ENCODE measurements at regions not wholly inside any gene's neighbourhood (a gene's known extent, or its start where the extent isn't known, plus 50 kb on each side); places are given as distances from the start of the nearest gene placed in this dataset.

DNA sequence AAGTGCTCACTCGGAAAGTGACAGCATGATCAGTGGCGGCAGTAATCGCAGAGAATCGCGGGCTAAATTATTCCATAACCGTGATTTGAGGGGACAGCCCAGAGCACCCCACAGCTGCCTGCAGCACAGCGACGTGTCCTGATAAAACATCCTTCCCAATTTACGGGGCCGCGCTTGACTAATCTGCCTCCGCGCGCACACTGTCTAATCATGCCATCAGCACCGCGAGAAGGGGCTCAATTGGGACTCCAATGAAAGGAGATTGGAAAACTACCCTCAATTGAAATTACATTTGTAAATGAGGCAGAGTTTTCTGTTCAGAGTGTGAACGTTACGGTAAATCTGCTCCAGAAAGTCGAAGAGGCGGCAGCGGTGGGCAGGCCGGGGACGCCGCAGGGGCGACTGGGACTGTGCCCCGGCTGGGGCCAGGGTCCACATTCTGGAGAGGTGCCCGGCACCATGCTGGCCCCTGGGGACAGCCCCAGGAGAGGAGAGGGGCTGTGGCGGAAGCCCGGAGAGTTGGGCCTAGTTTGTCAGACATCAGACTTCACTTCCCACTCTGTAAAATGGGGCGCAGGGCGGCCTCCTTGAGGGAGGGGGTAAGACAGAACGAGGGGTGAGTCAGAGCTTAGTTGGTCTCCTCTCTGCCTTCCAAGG is 107.7 kb downstream of the FAM53A start:
- no peak overlapping the region for H3K4me3 Mint-ChIP-seq (ENCODE audit: unreplicated experiment)
- H3K9ac ChIP-seq (ENCODE audit: low read length) = no peak overlapping the region
- no peaks in the 10 kb centered on the region for H3K4me1 Mint-ChIP-seq (ENCODE audit: low read depth, unreplicated experiment)
- H3K27ac Mint-ChIP-seq (ENCODE audit: unreplicated experiment) = no peak overlapping the region
- H3K27ac ChIP-seq (ENCODE audit: low read depth, low read length) = no peak overlapping the region
- H3K9me3 ChIP-seq (ENCODE audit: insufficient read depth, low read depth, low read length) = no peaks in the 10 kb centered on the region
- H3K79me2 ChIP-seq (ENCODE audit: insufficient read depth, low read length) = no peaks in the 10 kb centered on the region
- H2AFZ ChIP-seq (ENCODE audit: low read depth, low read length) = no peak overlapping the region
- peaks cover 9% of the 10 kb centered on the region for H3K27me3 ChIP-seq (ENCODE audit: insufficient read depth, low read length)
- H3K27me3 Mint-ChIP-seq (ENCODE audit: low read depth, unreplicated experiment) = peaks cover 23% of the 10 kb centered on the region
- FAIRE-seq = no peak
- no peaks in the 10 kb centered on the region for H3K9me3 Mint-ChIP-seq (ENCODE audit: unreplicated experiment)
- H3K4me2 ChIP-seq (ENCODE audit: low read length) = no peak overlapping the region
- no peak for DNase-seq (ENCODE audit: low read depth)
- H3K4me3 ChIP-seq (ENCODE audit: insufficient read depth, low read depth, low read length) = no peak overlapping the region
- TF ChIP-seq EZH2 (IDR thresholded peaks at IDR 0.05; ENCODE audit: insufficient read depth, low read length) (no peak), CTCF (IDR thresholded peaks at IDR 0.05; ENCODE audit: insufficient read depth, low read depth, low read length) (no peak)
- no peaks in the 10 kb centered on the region for H3K36me3 Mint-ChIP-seq (ENCODE audit: low read depth, unreplicated experiment)
- H4K20me1 ChIP-seq (ENCODE audit: insufficient read depth, low read length) = no peaks in the 10 kb centered on the region
- H3K4me1 ChIP-seq (ENCODE audit: insufficient read depth, low read length) = peaks cover 8% of the 10 kb centered on the region
- H3K36me3 ChIP-seq (ENCODE audit: insufficient read depth, low read length) = no peaks in the 10 kb centered on the region

DNA sequence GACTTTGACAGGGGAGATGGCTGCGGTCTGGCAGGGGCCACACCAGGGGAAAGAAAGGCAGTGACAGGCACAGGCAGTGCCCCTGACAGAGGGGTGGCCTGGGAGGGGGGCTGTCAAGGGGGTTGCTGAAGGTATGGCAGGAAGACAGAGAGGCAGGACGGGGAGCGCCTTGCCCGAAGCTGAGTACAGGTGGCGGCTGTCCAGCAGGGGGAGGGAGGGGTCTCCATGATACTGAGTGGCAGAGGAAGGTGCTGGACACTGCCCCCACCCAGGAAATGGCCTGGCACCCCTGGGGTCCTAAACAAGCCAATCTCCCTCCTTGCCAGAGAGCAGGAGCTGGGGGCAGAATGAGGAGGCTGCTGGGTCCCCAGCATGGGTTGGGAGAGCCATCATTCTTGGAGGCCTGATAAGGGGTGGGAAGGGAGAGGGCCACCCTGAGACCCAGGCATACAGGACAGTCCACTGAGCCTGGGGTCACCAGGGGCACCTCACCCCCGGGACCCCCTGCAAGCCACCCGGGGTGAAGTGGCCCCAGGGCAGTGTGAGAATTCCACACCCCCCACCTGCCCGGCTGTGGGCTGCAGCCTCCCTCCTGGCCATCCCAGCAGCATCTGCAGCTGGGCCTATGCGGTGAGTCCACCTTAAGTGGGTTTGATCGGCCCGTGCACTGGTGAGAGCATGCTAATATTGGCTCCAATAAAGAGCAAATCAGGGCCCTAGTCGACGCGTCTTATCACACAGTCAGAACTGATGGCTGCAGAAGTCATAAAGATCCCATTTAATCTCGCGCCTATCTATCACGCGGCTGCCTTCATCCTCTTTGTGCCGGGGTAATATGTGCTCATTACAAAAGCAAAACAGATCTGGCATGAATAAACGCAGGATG is 108.5 kb downstream of the FAM53A start:
- Mint-ChIP-seq H3K4me1 (ENCODE audit: low read depth, unreplicated experiment) (no peaks in the 10 kb centered on the region), H3K36me3 (ENCODE audit: low read depth, unreplicated experiment) (no peaks in the 10 kb centered on the region), H3K27ac (ENCODE audit: unreplicated experiment) (no peak overlapping the region), H3K9me3 (ENCODE audit: unreplicated experiment) (no peaks in the 10 kb centered on the region), H3K4me3 (ENCODE audit: unreplicated experiment) (no peak overlapping the region), H3K27me3 (ENCODE audit: low read depth, unreplicated experiment) (peaks cover 30% of the 10 kb centered on the region)
- Histone ChIP-seq H3K27me3 (ENCODE audit: insufficient read depth, low read length) (peaks cover 9% of the 10 kb centered on the region), H3K4me3 (ENCODE audit: insufficient read depth, low read depth, low read length) (no peak overlapping the region), H3K9me3 (ENCODE audit: insufficient read depth, low read depth, low read length) (no peaks in the 10 kb centered on the region), H4K20me1 (ENCODE audit: insufficient read depth, low read length) (no peaks in the 10 kb centered on the region), H3K9ac (ENCODE audit: low read length) (no peak overlapping the region), H3K4me2 (ENCODE audit: low read length) (no peak overlapping the region), H3K4me1 (ENCODE audit: insufficient read depth, low read length) (peaks cover 8% of the 10 kb centered on the region), H3K27ac (ENCODE audit: low read depth, low read length) (no peak overlapping the region), H3K36me3 (ENCODE audit: insufficient read depth, low read length) (no peaks in the 10 kb centered on the region), H3K79me2 (ENCODE audit: insufficient read depth, low read length) (no peaks in the 10 kb centered on the region), H2AFZ (ENCODE audit: low read depth, low read length) (no peak overlapping the region)
- DNase-seq (ENCODE audit: low read depth) = no peak
- FAIRE-seq = no peak
- no peak for TF ChIP-seq EZH2 (IDR thresholded peaks at IDR 0.05; ENCODE audit: insufficient read depth, low read length)
- TF ChIP-seq CTCF (IDR thresholded peaks at IDR 0.05; ENCODE audit: insufficient read depth, low read depth, low read length) = no peak

Data from astrocyte (in vitro differentiated cells and primary cell).